ENCODE measurements at regions not wholly inside any gene's neighbourhood (a gene's known extent, or its start where the extent isn't known, plus 50 kb on each side); places are given as distances from the start of the nearest gene placed in this dataset.

- no peaks in the 10 kb centered on the region for H3K9me3 ChIP-seq
- no peaks in the 10 kb centered on the region for H3K36me3 ChIP-seq
- no peak for TF ChIP-seq CTCF (IDR thresholded peaks at IDR 0.05)
- no peaks in the 10 kb centered on the region for H3K4me1 ChIP-seq (ENCODE audit: control insufficient read depth in 1 of 2, insufficient read depth in 1 of 2, low read depth in 1 of 2, low read length in 1 of 2)
- H3K27ac ChIP-seq = no peak overlapping the region
- no peaks in the 10 kb centered on the region for H3K27me3 ChIP-seq
- H3K4me3 ChIP-seq (ENCODE audit: low read depth in 1 of 2, low read length in 1 of 2) = no peak overlapping the region
Measured at GRCh38 chr13:104385404-104385803, 1319.2 kb upstream of the SLC10A2 start.

DNA sequence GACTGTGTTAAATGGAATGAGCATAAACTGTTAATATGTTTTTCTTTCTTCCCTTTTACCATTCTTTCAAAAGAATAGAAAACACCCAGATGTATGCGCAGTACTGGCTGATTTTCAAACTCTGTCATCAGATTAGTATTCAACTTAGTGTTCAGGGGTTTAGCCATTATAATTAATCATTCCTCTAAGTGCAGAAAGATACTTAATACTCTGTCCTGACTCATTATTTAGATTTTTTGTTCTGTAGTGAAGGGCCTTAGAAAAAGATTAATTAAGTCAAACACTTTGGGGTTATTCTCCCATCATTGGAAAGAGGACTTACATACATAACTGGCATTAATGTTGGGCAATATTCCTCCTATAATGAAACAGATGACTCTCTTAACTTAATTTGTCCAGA lies 1316.7 kb upstream of the SLC10A2 start:
- Histone ChIP-seq H3K36me3 (no peaks in the 10 kb centered on the region), H3K4me3 (ENCODE audit: low read depth in 1 of 2, low read length in 1 of 2) (no peak overlapping the region), H3K27ac (no peak overlapping the region), H3K9me3 (no peaks in the 10 kb centered on the region), H3K27me3 (no peaks in the 10 kb centered on the region), H3K4me1 (ENCODE audit: control insufficient read depth in 1 of 2, insufficient read depth in 1 of 2, low read depth in 1 of 2, low read length in 1 of 2) (no peaks in the 10 kb centered on the region)
- TF ChIP-seq CTCF (IDR thresholded peaks at IDR 0.05) = no peak

DNA sequence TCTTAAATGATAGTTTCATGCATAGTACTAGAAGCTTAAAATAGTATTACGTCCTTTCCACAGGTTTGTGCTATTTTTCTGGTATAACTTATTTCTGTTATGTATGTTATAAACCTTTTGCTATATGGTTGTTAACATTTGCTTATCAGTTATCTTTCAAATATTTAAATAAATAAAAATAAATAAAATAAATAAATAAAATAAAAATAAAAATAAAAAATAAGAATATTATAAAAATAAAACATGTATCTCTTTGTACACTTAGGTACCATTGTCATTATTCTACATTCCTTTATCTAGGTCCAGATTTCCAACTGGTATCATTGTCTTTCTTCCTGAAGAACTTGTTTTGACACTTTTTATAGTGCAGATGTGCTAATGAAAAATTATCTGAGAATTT lies 1310.4 kb upstream of the SLC10A2 start:
- no peak overlapping the region for H3K27ac ChIP-seq
- no peaks in the 10 kb centered on the region for H3K4me1 ChIP-seq (ENCODE audit: control insufficient read depth in 1 of 2, insufficient read depth in 1 of 2, low read depth in 1 of 2, low read length in 1 of 2)
- H3K9me3 ChIP-seq = no peaks in the 10 kb centered on the region
- H3K36me3 ChIP-seq = no peaks in the 10 kb centered on the region
- TF ChIP-seq CTCF (IDR thresholded peaks at IDR 0.05) = no peak
- no peak overlapping the region for H3K4me3 ChIP-seq (ENCODE audit: low read depth in 1 of 2, low read length in 1 of 2)
- no peaks in the 10 kb centered on the region for H3K27me3 ChIP-seq

- no peaks in the 10 kb centered on the region for H3K9me3 ChIP-seq
- H3K27me3 ChIP-seq = no peaks in the 10 kb centered on the region
- H3K27ac ChIP-seq = no peak overlapping the region
- H3K4me1 ChIP-seq (ENCODE audit: control insufficient read depth in 1 of 2, insufficient read depth in 1 of 2, low read depth in 1 of 2, low read length in 1 of 2) = no peaks in the 10 kb centered on the region
- H3K4me3 ChIP-seq (ENCODE audit: low read depth in 1 of 2, low read length in 1 of 2) = no peak overlapping the region
- H3K36me3 ChIP-seq = no peaks in the 10 kb centered on the region
- TF ChIP-seq CTCF (IDR thresholded peaks at IDR 0.05) = no peak
Measured at GRCh38 chr13:104375614-104376013, 1309.4 kb upstream of the SLC10A2 start.

DNA sequence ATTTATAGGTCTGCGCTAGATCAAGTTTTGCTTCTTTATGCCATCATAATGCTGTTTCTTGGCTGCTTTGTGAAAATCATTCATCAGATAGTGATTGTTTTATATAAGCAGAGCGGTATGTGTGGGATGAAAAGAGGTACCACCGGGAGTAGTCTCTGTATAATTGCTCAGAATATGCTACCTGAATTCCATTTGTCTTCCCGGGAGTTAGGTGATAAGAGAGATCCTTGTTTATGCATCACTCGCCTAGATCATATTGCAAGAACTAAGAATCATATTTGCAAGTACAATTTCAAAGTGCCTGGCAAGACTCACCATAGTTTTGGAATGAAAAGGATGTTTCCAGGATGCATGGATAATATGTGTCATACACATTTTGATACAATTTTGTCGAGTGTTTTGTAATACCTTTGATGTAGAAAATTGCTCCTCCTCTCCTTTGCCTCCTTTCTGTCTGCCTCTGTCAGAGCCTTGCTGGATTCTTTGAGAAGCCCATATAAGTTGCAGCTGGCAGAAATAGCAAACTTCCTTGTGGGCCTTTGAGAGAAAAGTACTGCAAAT lies 1306.0 kb upstream of the SLC10A2 start:
- Histone ChIP-seq H3K27ac (no peak overlapping the region), H3K9me3 (no peaks in the 10 kb centered on the region), H3K4me3 (ENCODE audit: low read depth in 1 of 2, low read length in 1 of 2) (no peak overlapping the region)

More for the DNA sequence above, 1306.0 kb upstream of the SLC10A2 start:
- no peaks in the 10 kb centered on the region for H3K4me1 ChIP-seq (ENCODE audit: control insufficient read depth in 1 of 2, insufficient read depth in 1 of 2, low read depth in 1 of 2, low read length in 1 of 2)
- TF ChIP-seq CTCF (IDR thresholded peaks at IDR 0.05) = no peak
- H3K27me3 ChIP-seq = no peaks in the 10 kb centered on the region
- no peaks in the 10 kb centered on the region for H3K36me3 ChIP-seq

All from neutrophil (primary cell).